ENCODE measurements at regions not wholly inside any gene's neighbourhood (a gene's known extent, or its start where the extent isn't known, plus 50 kb on each side); places are given as distances from the start of the nearest gene placed in this dataset.

DNA sequence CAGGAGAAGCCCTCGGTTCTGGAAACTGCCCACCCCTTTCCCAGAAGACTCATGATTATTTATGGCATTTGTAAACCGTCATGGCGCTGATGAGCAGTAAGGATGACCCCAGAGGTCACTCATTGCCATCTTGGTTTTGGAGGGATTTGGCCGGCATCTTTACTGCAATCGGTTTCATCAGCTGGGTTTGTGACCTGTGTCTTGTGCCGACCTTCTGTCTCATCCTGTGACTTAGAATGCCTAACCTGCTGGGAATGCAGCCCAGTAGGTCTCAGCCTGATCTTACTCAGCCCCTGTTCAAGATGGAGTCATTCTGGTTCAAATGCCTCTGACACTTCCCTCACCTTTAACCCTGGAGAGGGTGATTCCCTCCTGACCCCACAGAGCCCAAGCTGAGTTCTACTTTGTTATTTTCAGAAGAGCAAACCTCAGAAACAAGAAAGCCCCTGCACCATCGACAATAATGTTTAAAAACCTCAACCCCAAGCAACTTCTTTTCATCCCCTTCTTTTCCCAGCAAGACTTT, 105.5 kb upstream of the SFSWAP start (continued):
- peak; percentile 27; the same call in 1 of the 2 replicates for TF ChIP-seq JUND (IDR thresholded peaks at IDR 0.05; ENCODE audit: borderline replicate concordance, low read depth, low read length)
- no peak; the same call in 2 of the 3 replicates for TF ChIP-seq JUND (tag; IDR thresholded peaks at IDR 0.05; ENCODE audit: borderline replicate concordance, low read depth, low read length)
- 0 out of 2 replicates have a peak, but pooled peaks have one; percentile 71 for TF ChIP-seq ESRRB (CRISPR knock-in tag; IDR thresholded peaks at IDR 0.05; ENCODE audit: borderline replicate concordance)
- peak; percentile 45; the same call in 1 of the 2 replicates for TF ChIP-seq SMARCA4 (IDR thresholded peaks at IDR 0.05)
- no peak for TF ChIP-seq KDM5B (IDR thresholded peaks at IDR 0.05; ENCODE audit: insufficient replicate concordance, low read depth, low read length)
- TF ChIP-seq ZNF764 (CRISPR knock-in tag; IDR thresholded peaks at IDR 0.05; ENCODE audit: low read depth), result no peak
- peak; percentile 100 for TF ChIP-seq ZNF589 (CRISPR knock-in tag; IDR thresholded peaks at IDR 0.05; ENCODE audit: low read depth)
- TF ChIP-seq RCOR1 (IDR thresholded peaks at IDR 0.05; ENCODE audit: borderline replicate concordance in 1 of 2, low read depth in 2 of 2, low read length in 2 of 2), result peak in 1 of 2 experiments; percentile 60; a peak in 2 of 4 replicates
- TF ChIP-seq TBL1XR1 (IDR thresholded peaks at IDR 0.05; ENCODE audit: low read length in 2 of 2), result no peak
- TF ChIP-seq ATF7 (IDR thresholded peaks at IDR 0.05), result peak; percentile 76
- TF ChIP-seq NELFE (IDR thresholded peaks at IDR 0.05; ENCODE audit: insufficient read depth, insufficient read length), result no peak
- TF ChIP-seq RBM34 (IDR thresholded peaks at IDR 0.05; ENCODE audit: borderline replicate concordance, insufficient read depth, low read length), result no peak
- TF ChIP-seq U2AF2 (optimal IDR thresholded peaks at IDR 0.05; ENCODE audit: low read depth, low read length), result no peak
- no peak for TF ChIP-seq POLR3G (IDR thresholded peaks at IDR 0.05; ENCODE audit: extremely low read depth, insufficient read length, insufficient replicate concordance)
- TF ChIP-seq BMI1 (IDR thresholded peaks at IDR 0.05; ENCODE audit: low read length), result no peak
- peak; percentile 98 for TF ChIP-seq HDAC8 (tag; IDR thresholded peaks at IDR 0.05)
- TF ChIP-seq SOX6 (IDR thresholded peaks at IDR 0.05), result peak; percentile 41; the same call in 1 of the 2 replicates
- no peak; the same call in 1 of the 2 replicates for TF ChIP-seq NFIX (CRISPR knock-in tag; IDR thresholded peaks at IDR 0.05; ENCODE audit: low read depth)
- TF ChIP-seq MCM5 (IDR thresholded peaks at IDR 0.05; ENCODE audit: low read depth), result no peak
- peak; percentile 73 for TF ChIP-seq EP300 (IDR thresholded peaks at IDR 0.05; ENCODE audit: low read length)
- TF ChIP-seq, protein P1, sequence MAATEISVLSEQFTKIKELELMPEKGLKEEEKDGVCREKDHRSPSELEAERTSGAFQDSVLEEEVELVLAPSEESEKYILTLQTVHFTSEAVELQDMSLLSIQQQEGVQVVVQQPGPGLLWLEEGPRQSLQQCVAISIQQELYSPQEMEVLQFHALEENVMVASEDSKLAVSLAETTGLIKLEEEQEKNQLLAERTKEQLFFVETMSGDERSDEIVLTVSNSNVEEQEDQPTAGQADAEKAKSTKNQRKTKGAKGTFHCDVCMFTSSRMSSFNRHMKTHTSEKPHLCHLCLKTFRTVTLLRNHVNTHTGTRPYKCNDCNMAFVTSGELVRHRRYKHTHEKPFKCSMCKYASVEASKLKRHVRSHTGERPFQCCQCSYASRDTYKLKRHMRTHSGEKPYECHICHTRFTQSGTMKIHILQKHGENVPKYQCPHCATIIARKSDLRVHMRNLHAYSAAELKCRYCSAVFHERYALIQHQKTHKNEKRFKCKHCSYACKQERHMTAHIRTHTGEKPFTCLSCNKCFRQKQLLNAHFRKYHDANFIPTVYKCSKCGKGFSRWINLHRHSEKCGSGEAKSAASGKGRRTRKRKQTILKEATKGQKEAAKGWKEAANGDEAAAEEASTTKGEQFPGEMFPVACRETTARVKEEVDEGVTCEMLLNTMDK (IDR thresholded peaks at IDR 0.05; ENCODE audit: borderline replicate concordance, insufficient read depth, low read depth, low read length, poor library complexity, severe bottlenecking), result no peak
- peak; percentile 85 for TF ChIP-seq ETS2 (tag; IDR thresholded peaks at IDR 0.05; ENCODE audit: borderline replicate concordance, poor library complexity, severe bottlenecking)
- peak; percentile 97 for TF ChIP-seq DDX20 (tag; IDR thresholded peaks at IDR 0.05; ENCODE audit: low read depth)
- TF ChIP-seq, protein P2, sequence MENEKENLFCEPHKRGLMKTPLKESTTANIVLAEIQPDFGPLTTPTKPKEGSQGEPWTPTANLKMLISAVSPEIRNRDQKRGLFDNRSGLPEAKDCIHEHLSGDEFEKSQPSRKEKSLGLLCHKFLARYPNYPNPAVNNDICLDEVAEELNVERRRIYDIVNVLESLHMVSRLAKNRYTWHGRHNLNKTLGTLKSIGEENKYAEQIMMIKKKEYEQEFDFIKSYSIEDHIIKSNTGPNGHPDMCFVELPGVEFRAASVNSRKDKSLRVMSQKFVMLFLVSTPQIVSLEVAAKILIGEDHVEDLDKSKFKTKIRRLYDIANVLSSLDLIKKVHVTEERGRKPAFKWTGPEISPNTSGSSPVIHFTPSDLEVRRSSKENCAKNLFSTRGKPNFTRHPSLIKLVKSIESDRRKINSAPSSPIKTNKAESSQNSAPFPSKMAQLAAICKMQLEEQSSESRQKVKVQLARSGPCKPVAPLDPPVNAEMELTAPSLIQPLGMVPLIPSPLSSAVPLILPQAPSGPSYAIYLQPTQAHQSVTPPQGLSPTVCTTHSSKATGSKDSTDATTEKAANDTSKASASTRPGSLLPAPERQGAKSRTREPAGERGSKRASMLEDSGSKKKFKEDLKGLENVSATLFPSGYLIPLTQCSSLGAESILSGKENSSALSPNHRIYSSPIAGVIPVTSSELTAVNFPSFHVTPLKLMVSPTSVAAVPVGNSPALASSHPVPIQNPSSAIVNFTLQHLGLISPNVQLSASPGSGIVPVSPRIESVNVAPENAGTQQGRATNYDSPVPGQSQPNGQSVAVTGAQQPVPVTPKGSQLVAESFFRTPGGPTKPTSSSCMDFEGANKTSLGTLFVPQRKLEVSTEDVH (IDR thresholded peaks at IDR 0.05; ENCODE audit: low read depth, partially characterized antibody), result no peak
- TF ChIP-seq GABPB2 (CRISPR knock-in tag; conservative IDR thresholded peaks at IDR 0.05), result peak; percentile 53; the same call in 1 of the 2 replicates
- TF ChIP-seq ZNF778 (CRISPR knock-in tag; IDR thresholded peaks at IDR 0.05), result no peak
